GM12873 (cell line): ENCODE measurements at regions not wholly inside any gene's neighbourhood (a gene's known extent, or its start where the extent isn't known, plus 50 kb on each side); places are given as distances from the start of the nearest gene placed in this dataset.

Source experiments
- CTCF ChIP-seq: IDR thresholded peaks from 2 replicates; pipeline ENCODE4 v1.5.1; 2012; ENCODE audit warnings: low read depth, mild to moderate bottlenecking, moderate library complexity, low read length, control low read depth; ENCODE audit not compliant: insufficient read depth; ENCODE audit errors: missing control alignments

GRCh38 chr6:25180630-25181349 lies 98.4 kb upstream of the CARMIL1 start:
- no peak for TF ChIP-seq CTCF

- TF ChIP-seq CTCF = no peak
Observed at GRCh38 chr6:25181350-25181724, 97.8 kb upstream of the CARMIL1 start.

- no peak for TF ChIP-seq CTCF
Observed at GRCh38 chr6:25181923-25182322, 97.3 kb upstream of the CARMIL1 start.

GRCh38 chr6:25186919-25187318 lies 92.3 kb upstream of the CARMIL1 start:
- no peak for TF ChIP-seq CTCF

GRCh38 chr6:25188232-25188631 lies 90.9 kb upstream of the CARMIL1 start:
- no peak for TF ChIP-seq CTCF

- no peak for TF ChIP-seq CTCF
Observed at GRCh38 chr6:25192590-25193459, 86.3 kb upstream of the CARMIL1 start.

GRCh38 chr6:25193460-25194171 lies 85.6 kb upstream of the CARMIL1 start:
- TF ChIP-seq CTCF = no peak
